ENCODE measurements at regions not wholly inside any gene's neighbourhood (a gene's known extent, or its start where the extent isn't known, plus 50 kb on each side); places are given as distances from the start of the nearest gene placed in this dataset.

DNA sequence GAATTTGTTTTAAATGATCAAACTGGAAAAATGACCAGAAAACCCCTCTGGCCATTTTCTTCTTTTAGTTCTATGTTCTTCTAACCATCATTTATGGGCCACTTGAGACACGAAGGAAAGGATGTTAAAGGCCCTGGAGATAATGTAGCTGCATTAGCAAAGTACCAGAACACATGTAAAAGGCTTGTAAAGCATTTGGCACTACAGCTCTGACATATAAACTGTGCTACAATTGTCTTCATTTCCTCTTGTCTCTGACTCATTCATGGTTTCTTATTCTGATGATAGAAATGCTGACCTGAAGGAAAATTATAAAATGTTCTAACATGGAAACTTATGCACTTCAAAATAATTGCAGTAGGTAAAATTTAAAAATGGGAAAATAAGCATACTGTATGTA is 388.7 kb downstream of the FAT4 start:
- no peak for DNase-seq

DNA sequence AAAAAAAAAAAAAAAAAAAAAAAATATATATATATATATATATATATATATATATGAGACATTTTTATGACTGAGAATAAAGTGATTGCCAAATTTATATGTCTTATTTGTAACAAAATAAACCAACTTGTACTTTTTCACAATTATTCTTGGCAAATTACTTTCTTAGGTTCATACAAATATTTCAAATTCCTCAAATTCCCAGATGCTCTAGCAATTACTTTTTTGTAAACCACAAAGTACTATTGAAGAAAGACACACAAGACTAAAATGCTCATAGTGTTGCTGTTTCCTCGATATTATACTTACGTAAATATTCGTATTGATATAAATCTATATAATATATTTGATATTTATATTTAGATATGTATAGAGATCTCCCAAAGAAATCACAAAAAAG is 390.0 kb downstream of the FAT4 start:
- DNase-seq = no peak

DNA sequence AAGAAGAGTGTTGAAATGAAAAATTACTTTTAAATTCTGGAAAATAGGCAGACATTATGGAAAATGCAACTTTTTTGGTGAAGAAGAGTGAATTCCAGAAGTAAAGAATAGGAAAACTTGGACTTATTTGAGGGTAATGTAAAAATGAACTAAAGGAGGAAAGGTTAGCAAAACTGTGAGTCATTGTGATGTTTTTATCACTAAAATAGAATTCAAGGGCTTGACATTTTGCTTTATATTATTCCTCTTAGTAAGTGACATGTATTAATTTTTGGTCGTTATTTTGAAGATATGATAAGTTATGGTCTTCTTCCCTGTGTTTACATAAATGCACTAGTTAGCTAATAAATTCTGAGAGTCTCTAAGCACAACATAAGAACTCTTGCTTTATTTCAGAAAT is 390.9 kb downstream of the FAT4 start:
- DNase-seq = no peak

DNA sequence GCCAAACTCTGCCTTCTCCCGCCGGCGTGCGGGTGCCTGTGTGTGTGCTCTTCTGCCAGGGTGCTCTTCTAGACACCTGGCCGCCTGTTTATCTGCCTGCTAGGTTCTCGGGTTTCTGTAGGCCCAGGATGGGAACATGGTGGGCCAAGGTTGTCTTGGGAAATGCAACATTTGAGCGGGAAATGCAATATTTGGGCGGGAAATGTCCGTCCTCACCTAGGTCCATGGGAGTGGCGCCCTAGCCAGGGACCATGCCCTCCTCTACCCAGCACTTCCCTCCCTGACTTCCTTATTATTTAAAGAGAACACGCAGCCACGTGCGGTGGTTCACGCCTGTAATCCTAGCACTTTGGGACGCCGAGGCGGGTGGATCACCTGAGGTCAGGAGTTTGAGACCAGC is 392.6 kb downstream of the FAT4 start:
- no peak for DNase-seq

DNA sequence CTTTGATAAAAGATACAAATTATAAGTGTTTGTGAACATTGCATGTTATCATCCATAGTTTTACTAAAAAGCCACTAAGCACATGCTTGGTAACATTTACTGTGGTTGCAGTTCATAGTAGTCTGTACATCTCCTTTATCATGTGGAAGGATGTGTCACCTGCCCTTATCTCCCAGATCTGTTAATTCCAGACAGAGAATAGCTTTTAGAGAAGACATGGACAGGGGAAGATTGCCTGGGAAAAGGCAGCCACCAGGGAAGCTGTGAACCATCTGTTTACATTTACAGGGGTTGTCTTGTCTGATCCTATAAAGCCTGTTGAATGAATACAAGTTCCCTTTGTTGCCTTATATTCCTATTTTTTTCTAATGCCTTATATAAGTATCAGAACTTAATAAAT is 396.0 kb downstream of the FAT4 start:
- no peak for DNase-seq

DNA sequence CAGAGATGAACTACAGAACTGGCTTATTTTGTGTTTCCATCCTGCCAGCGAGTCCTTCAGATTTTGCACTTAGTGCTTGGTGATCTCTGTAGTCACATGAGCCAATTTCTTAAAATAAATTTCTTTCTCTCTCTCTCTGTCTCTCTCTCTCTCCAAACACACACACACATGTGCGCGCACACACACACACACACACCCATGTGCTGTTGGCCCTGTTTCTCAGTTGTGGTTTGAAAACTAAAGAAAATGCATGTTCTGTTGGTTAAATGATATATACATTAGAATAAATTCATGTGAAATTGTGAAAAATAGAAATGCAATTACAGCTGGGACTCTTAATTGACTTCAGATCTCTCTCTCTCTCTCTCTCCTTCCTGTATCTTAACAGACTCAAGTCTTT is 399.3 kb downstream of the FAT4 start:
- DNase-seq = no peak

DNA sequence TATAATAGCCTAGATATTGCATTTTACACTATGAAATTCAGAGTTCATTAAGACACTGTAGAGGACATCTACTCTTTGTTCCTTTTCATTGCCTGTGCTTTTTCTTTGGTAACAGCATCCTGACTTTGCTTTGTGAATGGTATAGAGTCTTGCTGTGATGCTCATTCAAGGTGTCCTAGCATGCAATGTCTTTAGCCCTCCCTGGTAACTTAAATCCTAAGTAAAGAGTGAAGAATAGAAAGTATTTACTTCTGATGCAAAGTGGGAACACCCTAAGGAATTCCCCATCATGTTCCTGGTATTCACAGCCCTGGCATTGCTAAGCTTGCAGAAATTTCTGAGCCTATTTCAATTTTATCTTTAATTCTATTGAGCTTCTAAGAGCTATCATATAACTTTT is 400.1 kb downstream of the FAT4 start:
- no peak for DNase-seq

DNA sequence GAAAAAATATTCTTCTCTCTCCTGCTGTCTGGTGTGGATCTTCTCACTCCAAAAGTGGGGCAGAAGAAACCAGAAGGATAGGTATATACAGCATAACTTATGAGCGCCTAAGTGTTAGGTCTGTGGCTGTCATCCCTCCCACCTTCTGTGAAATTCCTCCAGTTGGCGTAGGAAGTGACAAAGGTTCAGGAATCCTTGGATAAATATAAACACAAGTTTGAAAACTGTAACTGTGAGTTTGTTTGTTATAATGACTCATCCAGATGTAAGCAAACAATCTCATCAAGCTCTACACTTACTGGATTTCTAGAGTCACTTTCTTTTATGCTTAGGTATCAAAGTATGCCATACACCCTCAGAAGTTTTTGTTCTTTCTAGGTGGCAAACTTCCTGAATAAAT is 405.2 kb downstream of the FAT4 start:
- no peak for DNase-seq

DNA sequence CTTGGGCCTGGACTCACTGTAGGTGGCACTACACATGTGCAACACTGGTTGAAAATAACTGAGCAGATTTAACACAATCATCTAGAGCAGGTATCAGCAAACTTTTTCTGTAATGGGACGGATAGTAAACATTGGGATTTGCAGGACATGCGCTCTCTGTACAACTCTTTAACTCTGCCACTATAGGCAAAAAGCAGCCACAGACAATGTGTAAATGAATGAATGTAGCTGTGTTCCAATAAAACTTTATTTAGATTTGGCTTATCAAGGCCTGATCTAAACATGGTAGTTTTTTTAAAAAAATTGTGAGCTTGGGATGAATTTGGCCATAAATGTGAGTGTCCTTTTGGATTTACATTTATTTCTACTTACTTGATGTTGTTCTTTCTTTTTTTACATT is 407.3 kb downstream of the FAT4 start:
- DNase-seq = no peak

DNA sequence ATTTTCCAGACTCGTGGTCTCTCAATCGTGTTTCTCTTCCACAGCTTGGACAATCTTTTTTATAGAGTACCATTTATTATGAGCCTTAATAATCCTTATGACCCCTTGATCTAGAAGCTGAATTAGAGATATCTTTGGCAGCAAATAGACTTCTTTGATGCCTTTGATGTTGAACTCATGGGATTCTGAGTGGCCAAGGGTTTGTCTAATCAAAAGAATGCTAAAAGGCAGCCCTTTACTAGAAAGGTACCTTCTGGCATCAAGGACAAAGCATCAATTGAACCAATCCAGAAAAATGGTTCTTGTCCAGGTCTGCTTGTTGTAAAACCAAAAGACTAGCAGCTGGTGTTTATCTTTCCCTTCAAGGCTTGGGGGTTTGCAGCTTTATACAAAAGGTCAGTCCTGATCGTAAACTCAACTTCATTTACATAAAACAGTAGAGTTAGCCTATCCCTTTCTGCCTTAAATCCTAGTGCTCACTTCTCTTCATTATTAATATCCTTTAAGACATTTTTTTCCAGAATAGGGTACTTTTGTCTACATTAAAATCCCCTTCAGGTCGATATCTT is 411.3 kb downstream of the FAT4 start:
- no peak for DNase-seq

DNA sequence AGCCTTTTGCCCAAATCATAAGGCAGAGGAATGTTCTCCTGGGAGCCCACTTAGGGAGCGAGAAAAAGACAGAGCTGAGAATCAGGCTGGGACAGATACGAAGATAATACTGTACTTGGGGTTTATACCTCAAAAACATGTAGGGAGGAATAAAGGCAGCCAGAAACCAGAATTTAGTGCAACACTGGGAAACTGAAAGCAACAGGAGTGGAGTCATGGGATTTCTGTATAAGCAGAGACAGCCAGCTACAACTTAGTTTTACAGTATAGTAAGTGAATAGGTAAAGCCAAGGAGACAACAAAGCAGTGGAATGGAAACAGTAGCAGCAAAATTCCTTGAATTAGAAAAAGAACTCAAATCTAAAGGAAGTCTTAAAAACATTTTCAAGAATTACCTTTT is 413.2 kb downstream of the FAT4 start:
- DNase-seq = no peak

DNA sequence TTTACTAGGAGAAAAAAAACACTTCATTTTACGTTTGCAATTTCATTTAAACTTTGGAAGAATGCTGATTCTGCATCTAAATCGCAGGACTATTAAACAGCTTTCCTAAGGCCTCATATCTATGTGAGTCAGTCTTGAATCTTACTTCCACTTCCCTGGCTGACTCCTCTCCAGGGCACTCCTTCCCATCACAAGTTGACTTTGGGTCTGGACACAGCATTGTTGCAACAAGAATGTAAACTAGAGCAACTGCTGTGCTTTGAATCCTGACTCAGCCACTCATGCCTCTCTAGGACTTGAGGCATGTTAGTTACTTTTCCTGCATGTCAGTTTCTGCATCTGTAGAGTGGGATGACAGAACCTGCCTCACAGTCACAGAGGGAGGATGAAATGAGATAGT is 413.8 kb downstream of the FAT4 start:
- DNase-seq = no peak

DNA sequence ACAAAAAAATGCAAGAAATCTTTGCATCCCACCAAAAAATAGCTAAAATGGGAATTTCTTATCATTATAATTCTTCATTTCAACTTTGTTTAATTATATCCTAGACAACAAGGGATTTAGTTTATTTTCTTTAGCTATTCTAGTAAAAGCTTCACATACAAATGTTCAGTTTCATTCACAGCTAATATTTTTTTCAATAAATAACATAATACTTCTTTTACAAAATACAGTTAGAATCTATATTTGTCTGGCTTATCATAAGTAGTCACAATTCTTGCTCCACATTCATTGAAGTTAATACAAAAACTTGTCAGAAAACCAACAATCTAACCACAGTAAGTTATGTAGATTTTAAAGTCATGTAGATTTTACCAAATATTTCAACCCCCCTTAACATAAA is 414.4 kb downstream of the FAT4 start:
- DNase-seq = no peak

DNA sequence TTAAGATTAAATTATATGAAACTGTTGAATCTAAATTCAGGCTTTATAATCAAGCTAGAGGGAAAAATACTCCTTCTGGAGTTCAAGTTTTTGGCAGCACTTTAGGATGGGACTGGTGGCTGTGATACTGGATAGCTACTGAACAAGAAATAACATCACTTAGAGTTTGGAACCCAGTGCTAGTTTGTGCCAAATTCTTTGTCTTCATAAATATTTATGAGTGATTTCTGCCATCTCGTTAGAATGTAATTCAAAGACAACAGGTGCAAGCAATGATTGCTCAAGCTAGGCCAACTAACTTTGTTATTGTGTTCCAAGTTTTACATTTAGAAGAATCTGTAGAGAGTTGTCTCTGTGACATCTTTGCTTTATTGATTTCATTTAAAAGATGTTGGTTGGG is 417.9 kb downstream of the FAT4 start:
- DNase-seq = no peak

DNA sequence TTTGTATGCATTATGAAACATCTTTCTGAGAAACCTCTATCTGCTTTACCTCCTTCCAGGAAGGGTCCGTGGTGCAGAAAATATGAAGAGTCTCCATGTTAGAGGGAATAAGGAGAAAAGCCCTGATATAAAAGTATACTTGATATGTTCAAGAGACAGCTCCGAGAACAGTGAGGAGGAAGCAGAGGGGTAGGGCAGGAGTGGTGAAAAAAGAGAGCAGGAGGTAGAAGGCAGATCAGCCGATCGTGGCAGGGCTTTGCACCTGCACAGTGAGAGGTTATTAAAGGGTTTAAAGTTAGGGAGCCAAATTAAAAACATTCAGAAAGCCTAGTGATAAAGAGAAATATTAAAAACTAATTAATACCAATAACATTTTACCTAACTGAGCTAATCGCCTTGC is 419.7 kb downstream of the FAT4 start:
- DNase-seq = no peak

DNA sequence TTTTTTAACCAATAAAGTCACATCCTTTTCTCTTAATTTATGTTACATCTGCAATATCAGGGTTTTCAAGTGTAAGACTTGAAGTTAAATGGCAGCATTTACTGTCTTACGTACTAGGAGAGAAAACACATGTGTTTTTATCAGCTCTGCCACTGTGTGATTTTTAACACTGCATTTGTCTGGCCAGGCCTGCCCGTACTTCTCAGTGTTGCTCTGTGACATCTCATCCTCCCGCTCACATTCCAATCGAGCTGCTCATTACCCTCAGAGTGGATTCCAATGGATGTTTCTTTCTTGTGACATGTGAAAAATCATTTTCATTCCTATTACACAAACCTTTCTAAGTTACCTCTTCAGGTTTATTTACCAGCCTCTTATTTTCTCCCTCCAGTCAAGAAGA is 420.3 kb downstream of the FAT4 start:
- no peak for DNase-seq

DNA sequence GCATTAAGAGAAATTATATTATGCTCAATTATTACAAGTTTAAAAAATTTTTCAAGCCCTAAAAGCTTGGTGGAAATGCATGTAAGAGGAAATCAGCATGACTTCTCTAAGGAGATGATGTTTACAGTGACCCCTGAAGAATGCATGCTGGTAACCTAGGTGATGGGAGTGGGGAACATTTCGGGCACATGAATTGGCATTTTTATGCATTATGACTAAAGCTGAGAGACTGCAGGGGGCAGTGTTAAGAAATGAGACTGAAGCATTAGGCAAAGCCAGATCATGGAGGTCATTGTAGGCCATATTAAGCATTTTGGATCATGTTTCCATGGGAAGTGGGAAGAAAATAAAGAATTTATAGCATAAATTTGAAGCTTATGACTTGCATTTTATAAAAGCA is 421.3 kb downstream of the FAT4 start:
- DNase-seq = no peak

DNA sequence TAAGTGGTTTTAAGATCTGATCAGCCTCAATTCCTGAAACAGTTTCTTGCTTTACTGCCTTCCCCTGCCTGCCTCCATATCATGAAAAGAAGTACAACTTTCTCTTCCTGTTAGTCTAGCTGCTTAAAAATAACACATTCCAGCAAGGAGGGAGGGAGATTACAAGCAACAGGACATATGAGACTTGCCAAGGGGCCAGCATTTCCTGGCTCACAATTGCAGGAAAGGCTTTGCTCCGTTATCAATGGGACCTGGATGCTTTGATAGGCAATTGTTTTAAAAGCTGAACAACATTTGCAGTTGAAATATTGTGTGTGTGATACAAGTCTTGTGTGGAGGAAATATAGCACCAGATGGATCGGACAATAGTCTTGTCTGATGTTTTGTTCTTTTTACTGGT is 425.0 kb downstream of the FAT4 start:
- DNase-seq = no peak

DNA sequence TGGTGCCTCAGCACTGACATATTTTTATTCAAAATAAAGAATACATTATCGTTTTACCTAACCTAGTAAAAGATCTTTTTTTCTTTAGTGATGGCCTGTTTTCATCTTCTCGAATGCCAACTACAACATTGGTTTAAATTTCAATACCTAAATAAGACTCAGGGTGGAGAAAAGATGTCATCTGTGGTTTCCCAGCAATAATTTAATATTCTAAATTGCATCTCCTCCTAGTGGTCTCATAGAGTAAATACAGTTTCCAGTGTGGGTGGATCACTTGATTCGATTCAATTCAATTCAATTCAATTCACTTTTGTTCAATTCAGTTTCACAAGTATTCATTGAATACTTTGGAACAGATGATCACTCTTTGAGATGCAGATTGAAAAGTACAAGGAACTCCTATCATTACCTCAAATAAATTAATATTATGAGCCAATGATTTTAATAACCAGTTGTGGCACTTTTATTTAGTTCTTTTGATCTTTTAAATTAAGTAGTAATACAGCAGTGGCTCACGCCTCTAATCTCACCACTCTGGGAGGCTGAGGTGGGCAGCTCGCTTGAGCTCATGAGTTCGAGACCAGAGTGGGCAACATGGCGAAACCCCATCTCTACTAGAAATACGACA is 427.2 kb downstream of the FAT4 start:
- peak in 1 of 3 donors; percentile 7 for DNase-seq

DNA sequence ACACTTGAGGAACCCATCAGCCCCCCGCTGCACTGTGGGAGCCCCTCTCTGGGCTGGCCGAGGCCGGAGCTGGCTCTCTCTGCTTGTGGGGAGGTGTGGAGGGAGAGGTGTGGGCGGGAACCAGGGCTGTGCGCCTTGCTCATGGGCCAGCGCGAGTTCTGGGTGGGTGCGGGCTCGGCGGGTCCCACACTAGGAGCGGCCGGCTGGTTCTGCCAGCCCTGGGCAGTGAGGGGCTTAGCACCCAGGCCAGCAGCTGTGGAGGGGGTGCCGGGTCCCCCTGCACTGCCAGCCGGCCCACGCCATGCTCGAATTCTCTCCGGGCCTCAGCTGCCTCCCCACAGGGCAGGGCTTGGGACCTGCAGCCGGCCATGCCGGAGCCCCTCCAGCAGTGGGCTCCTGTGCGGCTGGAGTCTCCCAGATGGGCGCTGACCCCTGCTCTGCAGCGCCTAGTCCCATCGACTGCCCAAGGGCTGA is 430.2 kb downstream of the FAT4 start:
- DNase-seq = no peak

DNA sequence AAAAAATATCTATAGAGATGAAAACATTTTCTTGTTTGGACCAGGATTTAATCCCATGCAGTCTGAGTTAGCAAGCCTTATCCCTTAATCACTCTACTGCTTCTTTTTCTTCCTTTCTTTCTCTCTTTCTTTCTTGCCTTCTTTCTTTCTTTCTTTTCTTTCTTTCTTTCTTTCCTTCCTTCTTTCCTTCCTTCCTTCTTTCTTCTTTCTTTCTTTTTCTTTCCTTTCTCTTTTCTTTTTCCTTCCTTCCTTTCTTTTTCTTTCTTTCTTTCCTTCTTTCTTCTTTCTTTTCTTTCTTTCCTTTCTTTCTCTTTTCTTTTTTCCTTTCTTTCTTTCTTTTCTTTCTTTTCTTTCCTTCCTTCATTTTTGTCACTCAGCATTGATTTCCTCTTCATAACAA is 434.6 kb downstream of the FAT4 start:
- no peak for DNase-seq

DNA sequence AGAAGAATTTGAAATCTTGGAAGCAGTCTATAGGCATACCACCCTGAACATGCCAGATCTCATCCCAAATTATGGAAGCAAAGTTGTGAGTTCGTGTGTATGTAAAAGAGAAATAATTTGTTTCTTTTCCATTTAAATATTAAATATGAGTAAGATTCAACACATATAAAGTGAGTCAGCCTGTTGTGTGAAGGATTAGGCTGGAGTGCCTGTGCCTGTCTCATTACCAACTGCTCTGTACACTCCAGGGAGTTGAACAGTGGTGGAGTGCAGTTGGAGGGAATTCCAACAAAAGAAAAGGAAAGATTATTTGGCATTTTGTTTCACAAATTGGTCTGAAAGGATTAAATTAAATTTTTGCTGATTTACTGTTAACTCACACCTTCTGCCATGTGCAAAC is 435.6 kb downstream of the FAT4 start:
- no peak for DNase-seq

DNA sequence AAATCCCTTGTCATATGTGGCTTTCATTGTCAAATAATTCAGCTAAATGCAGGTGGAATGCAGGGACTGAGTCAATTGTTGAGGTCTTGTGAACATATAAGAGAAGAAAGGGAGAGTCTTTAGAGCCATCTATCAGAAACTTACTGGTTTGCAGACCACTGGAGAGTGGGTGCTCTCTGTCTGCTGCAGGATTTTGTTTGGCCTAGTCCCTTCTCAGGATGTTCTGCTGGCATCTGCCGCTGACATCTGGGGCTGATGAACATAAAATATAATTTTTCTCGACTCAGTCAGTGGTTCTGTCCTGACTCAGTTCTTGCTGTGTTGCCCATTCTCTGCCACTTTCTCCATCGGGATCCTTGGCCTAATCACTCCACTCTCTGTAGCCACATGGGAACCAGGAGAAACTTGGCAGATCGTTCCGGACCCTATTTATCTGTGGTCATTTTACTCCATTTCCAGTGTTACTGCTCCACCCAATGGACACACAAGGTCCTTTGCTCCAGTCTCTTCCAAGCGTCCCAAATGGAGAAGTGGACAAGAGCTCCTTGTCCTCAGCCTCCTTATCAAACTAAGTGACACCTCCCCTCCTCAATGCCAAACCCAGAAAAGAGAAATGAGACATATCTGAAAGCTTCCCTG is 436.2 kb downstream of the FAT4 start:
- no peak for DNase-seq

DNA sequence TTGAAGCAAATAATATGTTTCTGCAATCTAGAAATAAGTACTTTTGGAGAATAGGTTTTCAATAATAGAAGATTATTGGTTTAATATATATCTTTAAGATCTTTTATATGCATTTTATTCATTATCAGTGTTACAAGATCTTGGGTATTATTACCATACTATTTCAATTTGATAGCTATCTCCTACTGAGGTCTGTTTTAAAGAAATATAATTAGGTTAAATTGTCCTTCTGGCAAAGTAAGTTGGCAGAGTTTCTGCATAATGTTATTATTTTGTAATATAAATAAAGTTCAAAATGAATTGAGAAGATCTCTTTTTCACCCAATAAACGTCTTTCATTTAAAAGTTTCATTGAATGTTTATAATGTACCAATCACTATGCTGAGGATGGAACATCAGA is 443.7 kb downstream of the FAT4 start:
- no peak for DNase-seq

Measured in suppressor macrophage treated with lipopolysaccharide for 1 hour (primary cell).